A549 (cell line): ENCODE measurements at regions not wholly inside any gene's neighbourhood (a gene's known extent, or its start where the extent isn't known, plus 50 kb on each side); places are given as distances from the start of the nearest gene placed in this dataset.

Experiments
- BHLHE40 ChIP-seq: IDR thresholded peaks from 2 replicates; pipeline ENCODE4 v1.6.1; 2012; ENCODE audit warnings: low read depth, low read length, inconsistent platforms
- CTCF ChIP-seq: fragments of >200 bp; sonication (Bioruptor Twin); formaldehyde crosslinking; IDR thresholded peaks from 3 replicates; pipeline ENCODE4 v1.5.1; 2016
- EP300 ChIP-seq, 2 experiments: fragments of >200 bp; sonication (Bioruptor Twin); formaldehyde crosslinking; IDR thresholded peaks; 2 replicates in 1 of 2; 3 replicates in 1 of 2; pipeline ENCODE4 v1.6.1; 2016 to 2017
- ESRRA ChIP-seq: fragments of 150-350 bp; IDR thresholded peaks from 2 replicates; pipeline ENCODE4 v1.6.1; 2014; ENCODE audit warnings: mild to moderate bottlenecking, low read length, borderline replicate concordance
- JUN ChIP-seq, 2 experiments: fragments of >200 bp; sonication (Bioruptor Twin); formaldehyde crosslinking; IDR thresholded peaks; 2 replicates in 1 of 2; 3 replicates in 1 of 2; pipeline ENCODE4 v1.6.1; 2016 to 2017
- NPAS2 ChIP-seq: fragments of 250-450 bp; sonication (Bioruptor Pico); IDR thresholded peaks from 2 replicates; pipeline ENCODE4 v1.8.0; 2022; ENCODE audit warnings: mild to moderate bottlenecking, moderate library complexity, borderline replicate concordance
- USF2 ChIP-seq: fragments of 450-650 bp; IDR thresholded peaks from 2 replicates; pipeline ENCODE4 v1.6.1; 2014; ENCODE audit warnings: antibody characterized with exemption

GRCh38 chr2:55804535-55804934 is 110.9 kb upstream of the PNPT1 start:
- no peak for TF ChIP-seq JUN (IDR thresholded peaks at IDR 0.05)
- no peak for TF ChIP-seq NPAS2
- TF ChIP-seq USF2, result no peak
- no peak for TF ChIP-seq ESRRA
- no peak for TF ChIP-seq CTCF
- no peak for TF ChIP-seq EP300 (IDR thresholded peaks at IDR 0.05)
- no peak for TF ChIP-seq BHLHE40
